ENCODE measurements at regions not wholly inside any gene's neighbourhood (a gene's known extent, or its start where the extent isn't known, plus 50 kb on each side); places are given as distances from the start of the nearest gene placed in this dataset.

GRCh38 chr3:137464341-137464740 lies 299.8 kb upstream of the SOX14 start:
- no peak for TF ChIP-seq CTCF (conservative IDR thresholded peaks at IDR 0.05; ENCODE audit: low read length)
- TF ChIP-seq EZH2phosphoT487 (IDR thresholded peaks at IDR 0.05; ENCODE audit: borderline replicate concordance, low read depth, low read length): no peak
